HCEC 1CT (cell line): ENCODE measurements at regions not wholly inside any gene's neighbourhood (a gene's known extent, or its start where the extent isn't known, plus 50 kb on each side); places are given as distances from the start of the nearest gene placed in this dataset.
"Not testable (repeated sequence)": the region's sequence is repeated elsewhere in the genome, so short reads cannot be mapped to it uniquely, and the experiment has no call there.

Experiments
- DNase-seq: peaks from one replicate; pipeline ENCODE4 v3.0.0-alpha.2; 2017

DNA sequence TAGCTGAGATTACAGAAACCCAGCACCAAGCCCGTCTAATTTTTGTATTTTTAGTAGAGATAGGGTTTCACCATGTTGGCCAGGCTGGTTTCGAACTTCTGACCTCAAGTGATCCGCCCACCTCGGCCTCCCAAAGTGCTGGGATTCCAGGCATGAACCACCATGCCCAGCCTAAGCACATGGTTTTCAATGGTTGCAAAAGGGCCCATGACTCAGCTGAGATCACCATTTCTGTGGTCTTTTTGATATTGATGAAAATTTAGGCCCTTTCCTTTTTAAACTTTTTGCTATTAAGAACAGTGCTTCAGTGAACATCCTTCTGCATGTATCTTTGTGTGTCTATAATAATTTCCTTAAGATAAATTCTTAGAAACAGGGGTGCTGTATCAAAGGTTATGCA lies 74.2 kb upstream of the CTBP2 start:
- DNase-seq, result peak; percentile 34

DNA sequence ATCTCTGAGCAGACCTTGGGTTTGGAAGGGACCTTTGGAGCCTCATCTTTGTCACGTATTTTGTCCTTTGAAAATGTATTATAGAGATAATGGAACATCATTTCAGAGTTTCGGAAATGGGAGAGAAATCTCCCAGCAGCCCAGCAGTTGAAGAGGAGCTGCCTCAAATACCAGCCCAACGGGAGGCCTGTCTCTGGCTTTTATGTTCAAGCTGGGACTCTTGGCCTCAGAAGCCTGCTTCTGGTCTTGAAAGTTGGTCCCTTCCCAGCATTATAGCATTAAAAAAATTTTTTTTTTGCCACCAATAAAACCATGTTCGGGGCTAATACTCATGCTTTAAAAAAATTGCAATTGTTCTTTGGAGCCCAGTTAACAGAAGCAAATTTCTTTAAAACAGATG lies 73.4 kb upstream of the CTBP2 start:
- no peak for DNase-seq

DNA sequence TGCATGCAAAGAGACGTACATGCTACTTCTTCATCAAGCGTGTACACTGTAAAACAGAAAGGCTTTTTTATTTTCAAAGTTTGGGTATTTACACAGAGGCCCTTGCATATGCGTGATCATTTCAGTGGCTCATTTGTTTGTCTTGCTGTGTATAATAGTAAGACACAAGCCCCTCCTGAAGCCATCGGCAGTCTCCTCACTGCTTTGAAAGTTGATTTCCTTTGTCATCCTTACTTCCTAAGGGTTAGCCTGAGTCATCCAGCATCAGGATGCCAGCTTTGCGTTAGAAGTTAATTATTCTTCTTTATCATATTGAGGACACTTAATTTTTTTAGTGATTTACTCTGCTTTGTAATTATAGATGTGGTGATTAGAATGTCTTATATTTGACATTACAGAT lies 72.5 kb upstream of the CTBP2 start:
- peak; percentile 6 for DNase-seq

DNA sequence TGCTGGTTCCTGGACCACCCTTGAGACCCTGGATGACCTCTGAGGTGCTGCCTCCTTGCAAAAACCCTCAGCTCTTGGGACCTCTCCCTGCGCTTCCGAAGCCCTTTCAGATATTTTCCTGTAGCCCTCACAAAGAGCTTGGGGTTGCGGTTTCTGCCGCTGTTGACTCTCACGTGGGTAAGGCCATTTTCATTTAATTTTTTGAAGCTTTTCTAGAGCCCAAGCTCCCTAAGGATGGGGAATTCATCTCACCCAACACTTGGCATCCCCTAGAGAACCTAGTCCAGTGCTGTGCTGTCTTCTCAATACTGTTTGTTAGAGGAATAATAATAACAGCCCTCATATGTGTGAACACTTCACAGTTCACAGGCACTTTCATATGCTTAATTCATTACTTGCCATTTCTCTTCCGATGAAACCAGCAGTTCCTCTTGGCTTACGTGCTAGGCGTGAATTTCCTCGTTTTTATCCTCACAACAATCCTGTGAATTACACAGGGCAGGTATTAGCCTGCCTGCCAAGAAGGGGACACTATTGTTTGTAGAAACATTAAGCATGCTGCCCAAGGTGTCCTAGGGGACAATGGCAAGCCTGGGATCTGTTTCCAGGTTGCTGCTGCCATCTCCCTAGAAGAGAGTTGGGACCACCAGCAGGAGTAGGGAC lies 71.6 kb upstream of the CTBP2 start:
- no peak for DNase-seq

DNA sequence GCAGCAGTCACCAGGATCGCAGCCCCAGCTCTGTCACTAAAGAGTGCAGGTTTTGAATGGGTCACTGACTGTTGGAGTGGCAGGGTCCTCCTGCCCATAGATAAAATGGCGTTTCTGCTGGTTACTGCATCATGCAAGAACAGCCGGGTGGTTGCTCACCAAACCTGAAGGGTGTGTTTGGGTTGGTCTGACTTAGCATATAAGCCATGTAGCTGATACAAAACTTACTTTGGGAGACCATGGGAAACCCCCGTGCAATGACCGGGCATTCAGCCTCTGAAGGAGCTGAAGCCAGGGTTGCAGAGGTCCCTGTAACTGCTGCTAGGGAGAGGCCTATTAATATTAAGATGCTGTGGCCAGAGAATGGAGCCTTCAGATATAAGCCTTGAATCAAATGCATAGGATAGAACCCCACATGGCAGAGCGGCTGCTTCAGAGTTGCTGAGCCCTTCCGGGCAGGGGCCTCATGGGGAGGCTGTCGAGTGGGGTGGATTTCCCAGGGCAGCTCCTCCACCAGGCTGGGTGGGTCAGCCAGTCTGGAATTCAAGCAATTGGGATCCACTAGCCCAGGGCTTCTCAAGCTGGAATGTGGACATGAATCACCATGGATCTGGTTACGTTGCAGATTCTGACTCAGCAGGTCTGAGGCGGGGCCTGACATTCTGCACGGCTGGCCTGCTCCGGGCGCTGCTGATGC lies 70.9 kb upstream of the CTBP2 start:
- DNase-seq, result peak; percentile 96

DNA sequence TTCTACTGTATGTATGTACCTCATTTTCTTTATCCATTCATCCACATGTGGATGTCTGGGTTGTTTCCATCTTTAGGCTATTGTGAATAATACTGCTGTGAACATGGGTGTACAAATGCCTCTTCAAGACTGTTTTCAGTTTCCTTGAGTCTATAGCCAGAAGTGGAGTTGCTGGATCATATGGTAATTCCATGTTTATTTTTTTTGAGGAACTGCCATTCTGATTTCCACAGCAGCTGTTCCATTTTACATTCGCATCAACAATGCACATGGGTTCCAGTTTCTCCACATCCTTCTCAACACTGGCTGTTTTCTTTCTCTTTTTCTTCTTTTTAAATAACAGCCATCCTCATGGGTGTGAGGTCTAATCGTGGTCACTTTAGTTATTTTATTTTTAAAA lies 69.9 kb upstream of the CTBP2 start:
- DNase-seq, result no peak

DNA sequence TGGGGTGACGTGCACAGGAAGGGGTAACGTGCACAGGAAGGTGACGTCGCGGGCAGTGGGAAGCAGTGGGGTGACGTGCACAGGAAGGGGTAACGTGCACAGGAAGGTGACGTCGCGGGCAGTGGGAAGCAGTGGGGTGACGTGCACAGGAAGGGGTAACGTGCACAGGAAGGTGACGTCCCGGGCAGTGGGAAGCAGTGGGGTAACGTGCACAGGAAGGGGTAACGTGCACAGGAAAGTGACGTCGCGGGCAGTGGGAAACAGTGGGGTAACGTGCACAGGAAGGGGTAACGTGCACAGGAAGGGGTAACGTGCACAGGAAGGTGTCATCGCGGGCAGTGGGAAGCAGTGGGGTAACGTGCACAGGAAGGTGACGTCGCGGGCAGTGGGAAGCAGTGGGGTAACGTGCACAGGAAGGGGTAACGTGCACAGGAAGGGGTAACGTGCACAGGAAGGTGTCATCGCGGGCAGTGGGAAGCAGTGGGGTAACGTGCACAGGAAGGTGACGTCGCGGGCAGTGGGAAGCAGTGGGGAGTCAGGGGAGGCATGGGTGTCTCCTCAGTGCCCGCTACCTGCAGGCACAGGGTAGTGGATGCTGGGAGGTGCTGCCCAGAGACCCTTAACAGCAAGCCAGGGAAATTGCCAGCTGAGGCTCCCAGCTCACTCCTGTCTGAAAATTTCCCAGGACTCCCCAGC lies 68.0 kb upstream of the CTBP2 start:
- not testable (repeated sequence) for DNase-seq

DNA sequence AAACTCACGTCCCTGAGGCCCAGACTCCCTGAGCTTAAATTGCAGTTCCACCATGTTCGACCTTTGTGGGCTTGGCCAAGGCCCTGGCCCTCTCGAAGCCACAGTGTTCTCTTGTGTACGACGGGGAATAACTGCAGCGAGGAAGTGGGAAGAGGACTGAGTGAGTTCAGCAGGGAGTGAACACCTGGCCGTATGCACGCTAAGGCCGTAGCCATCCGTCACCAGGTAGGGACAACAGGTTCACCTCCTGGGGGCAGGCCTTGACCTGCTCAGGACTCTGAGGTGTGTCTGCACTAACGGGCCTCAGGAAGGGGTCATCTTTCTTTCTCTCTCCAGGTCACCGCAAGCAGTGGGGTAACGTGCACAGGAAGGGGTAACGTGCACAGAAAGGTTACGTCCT lies 67.2 kb upstream of the CTBP2 start:
- no peak for DNase-seq

DNA sequence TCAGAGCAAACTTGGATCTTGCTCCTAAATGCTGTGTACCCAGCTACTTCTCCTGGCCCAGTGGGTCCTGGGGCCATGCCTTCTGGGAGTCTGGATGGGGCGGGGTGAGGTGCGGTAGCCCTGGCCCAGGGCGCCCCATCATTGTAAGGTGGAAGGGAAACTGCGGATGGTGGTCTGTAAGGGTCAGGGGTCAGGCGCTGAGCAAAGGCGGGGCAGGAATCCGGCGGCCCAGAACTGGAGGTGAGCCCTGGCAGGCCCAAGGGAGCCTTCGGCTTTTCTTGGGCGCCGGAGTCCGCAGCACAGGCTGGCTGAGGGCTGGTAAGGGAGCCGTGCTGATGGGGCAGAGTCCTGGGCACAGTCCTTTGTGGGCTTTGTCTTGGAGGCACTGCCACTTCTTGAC lies 66.5 kb upstream of the CTBP2 start:
- DNase-seq, result no peak

DNA sequence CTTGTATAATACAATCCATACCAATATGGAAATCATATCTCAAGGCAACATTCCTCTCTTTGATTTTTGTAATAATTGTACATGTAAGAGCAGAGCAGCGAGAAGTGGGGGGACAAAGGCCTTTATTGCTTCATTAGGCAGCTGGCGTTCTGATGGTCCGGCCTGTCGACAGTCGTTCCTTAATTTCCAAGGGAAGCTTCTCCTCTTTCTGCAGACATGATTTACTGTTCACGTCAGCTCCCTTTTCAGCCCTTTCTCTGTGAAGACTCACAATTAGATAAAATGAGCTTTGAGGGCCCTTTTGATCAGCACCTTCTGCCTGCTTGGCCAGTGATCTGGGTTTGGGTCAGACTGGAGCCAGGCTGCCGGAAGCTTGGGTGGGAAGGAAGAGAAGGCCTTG lies 65.6 kb upstream of the CTBP2 start:
- no peak for DNase-seq

DNA sequence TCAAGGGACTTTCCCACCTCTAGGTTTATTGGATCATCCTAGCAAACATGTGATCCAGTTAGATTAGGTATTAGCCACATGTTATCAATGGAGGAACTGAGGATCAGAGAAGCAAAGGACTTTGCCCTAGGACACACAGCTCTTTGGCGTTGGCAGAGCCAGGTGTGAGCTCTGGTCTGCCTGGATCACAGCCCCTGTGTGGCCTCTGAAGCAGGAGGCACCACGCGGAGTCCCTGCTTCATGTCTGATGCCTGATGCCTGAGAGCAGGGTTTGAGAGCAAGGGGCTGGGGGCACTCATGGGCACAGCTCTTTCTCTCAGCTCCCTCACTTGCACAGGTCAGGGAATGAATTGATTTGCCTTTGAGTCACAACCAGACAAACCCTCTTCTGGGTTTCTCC lies 64.7 kb upstream of the CTBP2 start:
- no peak for DNase-seq

DNA sequence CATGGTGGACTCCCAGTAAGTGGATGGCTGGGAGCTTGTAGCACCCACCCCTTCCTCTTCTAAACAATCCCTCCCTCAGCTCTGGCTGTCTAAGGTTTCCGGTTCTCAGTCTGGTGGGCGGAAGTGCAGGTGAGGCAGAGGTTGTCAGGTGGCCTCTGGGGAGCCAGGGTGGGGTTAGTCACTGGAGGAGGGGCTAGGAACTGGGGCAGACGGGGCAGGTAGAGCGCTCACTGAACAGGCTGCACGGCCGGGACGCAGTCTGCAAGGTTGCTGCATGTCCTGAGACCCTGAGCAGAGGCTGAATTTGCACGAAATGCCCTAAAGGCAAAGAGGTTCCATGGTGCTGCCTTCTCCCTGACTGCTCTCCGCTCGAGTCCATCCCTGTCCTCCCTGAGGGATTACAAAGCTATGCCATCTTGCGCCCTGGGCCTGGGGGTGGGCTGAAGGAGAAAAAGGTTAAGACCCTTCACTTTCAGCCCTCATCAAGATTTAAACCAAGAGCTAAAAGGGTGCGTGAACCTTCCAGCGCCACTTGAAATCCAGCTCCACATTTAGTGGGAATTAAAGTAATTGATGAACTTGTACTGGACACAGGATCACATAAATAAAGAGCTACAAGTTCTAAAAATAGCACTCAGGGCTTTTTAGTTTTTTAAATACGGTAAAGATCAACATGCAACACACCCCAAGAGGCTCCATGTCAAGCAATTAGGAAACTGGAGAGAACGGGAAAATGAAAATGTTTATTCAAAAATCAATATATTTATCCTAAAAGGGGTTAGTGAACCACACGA lies 62.3 kb upstream of the CTBP2 start:
- DNase-seq, result no peak

DNA sequence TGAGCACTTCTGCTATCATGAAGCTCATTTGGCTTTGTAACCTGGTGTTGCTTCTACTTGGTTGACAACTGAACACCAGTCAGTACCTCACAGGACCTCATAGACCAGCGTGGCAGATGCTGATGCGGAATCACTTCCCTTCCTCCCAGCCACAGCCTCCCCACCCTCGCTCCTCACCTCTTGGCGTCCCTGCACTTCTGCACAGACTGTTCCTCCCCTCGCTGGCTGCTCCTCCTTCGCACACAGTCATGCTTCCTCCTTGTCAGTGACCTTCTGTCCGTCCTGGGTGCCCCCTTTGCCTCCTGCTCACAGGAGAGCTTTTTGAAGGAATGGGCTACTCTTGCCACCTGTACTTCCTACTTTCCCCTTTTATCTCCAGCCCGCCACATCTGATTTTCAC lies 61.4 kb upstream of the CTBP2 start:
- DNase-seq, result no peak

DNA sequence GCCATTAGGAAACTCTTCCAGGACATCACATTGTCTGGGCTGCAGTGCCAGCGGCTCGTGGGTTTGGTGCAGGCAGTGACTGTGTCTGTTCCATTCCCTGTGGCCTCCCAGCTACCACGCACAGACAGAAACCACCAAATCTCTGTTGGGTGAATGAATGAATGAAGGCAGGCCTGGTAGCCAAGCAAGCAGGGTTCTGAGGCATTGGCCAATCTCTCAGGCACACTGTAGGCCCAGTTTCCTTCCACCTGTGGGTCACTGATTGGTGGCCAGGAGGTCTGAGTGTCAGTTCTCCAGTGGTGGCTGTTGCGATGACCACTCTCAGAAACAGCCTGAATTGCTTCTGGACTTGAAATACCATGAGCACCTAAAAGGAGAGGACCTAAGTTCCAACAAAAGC lies 59.4 kb upstream of the CTBP2 start:
- no peak for DNase-seq

DNA sequence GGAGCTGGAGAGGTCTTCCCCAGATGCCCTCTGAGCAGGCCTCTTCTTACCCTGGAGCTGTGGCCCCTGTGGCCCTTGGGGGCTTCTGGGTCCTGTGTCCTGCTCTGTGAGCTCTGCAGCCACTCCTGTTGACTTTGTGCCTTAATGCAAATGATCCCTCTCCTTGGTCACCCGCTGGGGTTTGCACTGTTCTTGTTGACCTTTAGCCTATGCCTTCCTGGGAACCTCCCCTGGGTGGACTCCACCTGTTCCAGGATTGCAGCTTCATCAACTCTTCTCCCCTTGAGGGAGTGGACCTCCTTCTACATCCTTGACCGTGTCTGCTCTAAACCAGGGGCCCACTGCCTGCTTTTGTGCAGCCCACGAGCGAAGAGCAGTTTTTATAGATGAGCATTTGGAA lies 58.6 kb upstream of the CTBP2 start:
- no peak for DNase-seq

DNA sequence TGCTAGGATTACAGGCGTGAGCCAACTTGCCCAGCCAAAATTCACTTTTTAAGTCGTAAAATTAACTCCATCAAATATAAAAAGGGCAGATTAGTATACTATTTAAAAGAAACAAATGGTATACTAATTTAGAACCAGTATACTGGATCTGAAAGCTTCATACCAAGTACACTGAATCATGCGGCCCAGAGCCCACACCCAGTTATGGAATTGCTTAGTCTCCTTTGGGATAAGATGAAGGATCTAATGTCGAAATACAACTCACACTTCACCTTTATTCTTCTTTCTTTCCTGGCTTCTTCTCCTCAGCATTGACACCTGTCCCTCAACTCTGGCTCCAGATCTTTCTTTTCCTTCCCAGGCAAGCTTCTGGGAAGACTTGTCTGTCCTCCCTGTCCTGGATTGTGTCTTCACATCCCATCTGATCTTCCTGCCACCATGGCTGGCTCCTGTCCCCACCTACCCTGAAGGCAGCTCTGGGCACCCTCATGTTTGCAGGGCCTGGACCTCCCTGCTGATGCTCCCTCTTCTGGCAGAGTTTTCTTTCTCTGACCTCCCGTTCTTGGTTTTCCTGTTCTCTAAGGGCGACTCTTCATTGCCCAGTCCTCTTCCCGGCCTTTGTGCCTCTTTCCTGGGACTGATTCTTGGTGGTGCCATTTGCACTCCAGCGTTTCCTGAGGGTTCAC lies 57.8 kb upstream of the CTBP2 start:
- no peak for DNase-seq

DNA sequence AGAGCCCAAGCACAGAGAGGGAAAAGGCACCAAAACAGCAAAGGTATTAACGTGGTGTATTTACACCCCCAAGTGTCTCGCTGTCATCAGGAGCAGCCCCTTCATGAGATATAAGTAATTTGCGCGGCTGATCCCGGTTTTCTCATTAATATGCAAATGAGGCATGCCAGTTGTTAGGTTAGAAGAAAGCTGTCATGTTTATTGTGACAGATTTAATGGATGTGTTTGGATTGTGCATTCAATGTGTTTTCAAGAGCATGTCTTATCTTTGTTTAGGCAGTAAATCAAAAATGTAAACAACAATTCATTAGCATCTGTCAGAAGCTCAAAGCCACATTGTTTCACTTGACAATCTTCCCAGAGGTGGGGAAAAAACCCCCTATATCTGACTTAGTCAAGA lies 56.5 kb upstream of the CTBP2 start:
- no peak for DNase-seq

DNA sequence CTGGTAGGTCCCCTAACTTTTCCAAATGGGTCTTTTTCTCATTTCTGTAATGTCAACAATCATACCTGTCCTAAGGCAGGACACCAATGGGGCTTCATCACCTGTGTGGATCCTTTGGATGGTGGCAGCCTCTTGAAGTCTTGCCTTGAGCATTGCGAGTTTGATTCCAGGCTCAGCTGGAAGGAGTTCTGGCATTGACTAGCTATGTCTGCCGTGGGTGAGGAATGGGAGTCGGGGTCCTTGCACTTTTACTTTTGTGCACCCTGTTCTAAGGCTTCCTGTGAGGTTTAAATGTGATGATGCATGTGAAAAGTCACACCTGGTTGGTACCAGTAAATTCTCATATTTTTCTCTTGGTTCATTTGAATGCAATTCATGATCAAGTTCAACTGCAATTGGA lies 55.9 kb upstream of the CTBP2 start:
- no peak for DNase-seq

DNA sequence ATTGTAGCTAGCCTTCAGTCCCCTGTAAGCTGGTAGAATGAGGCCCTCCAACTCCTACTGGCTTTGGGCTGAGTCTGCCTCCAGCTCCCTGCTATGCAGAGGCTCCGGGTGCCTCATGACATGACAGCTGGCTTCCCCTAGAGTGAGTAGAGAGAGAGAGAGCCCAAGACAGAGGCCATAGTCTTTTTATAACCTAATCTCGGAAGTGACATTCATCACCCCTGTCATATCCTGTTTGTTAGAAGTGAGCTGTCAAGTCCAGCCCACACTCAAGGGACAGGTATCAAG lies 53.9 kb upstream of the CTBP2 start:
- no peak for DNase-seq

DNA sequence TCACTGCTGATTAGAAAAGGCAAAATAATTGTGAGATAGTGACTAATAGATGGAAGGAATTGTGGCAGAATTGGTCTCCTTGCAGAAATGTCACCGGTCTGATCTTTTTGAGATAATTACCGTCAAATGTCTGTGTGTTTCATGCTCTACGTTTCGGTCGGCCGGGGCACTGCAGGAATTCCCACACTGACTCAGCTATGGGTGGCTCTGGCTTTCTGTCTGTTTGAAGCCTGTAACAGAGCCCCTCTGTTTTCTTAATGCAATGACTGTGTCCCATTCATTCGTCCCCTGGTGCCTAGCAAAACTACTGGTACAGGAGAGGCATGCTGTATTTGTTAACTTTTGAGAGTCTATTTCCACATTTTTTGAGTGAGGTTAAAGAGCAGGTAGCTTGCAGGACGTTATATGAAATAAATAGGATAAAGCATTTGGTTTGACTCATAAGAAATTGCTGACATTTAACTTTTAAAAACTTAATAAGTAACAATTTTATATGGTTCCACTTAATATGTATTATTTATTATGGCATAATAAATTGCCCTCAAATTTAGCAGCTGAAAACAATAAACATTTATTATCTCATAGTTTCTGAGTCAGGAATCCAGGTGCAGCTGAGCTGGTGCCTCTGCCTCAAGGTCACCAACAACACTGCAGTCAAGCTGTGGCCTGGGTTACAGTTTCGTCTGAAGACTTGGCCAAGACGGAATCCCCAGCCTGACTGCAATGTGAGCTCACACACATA lies 53.3 kb upstream of the CTBP2 start:
- no peak for DNase-seq

DNA sequence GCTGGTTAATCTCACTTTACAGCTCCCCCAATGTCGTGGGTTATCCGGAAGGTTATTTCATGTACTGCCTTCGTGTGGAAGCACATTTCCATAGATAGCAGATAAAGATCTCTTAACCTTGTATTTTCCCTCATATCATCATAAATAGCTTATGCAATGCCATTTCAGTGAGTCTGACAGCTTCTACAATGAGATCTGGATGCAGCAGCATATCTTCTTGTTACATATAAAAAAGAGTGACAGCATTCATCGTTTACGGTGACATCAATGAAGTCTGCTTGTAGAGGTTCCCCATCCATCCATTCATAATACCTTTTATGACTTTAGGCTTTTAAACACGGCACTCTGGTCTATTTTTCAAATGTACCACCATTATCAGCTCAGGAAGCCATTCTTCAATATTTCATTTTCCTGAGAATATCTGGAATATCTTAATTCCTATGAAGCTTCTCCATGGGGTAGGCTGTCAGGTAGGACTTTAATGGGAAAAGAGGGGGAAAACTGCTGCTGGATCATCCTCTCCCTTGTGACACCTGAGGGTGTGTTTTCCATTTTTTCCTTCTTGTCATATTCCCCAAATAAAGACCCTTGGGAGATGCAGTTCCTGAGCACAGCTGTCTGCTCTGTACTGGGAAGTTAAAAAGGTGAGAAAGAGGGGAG lies 51.9 kb upstream of the CTBP2 start:
- DNase-seq, result no peak
